Natural killer cell treated with Interleukin-12 subunit alpha and Interleukin-12 subunit beta and Interleukin-15 and Interleukin-18, amount 100 ng/mL, for 72 hours (primary cell): ENCODE measurements at regions not wholly inside any gene's neighbourhood (a gene's known extent, or its start where the extent isn't known, plus 50 kb on each side); places are given as distances from the start of the nearest gene placed in this dataset.
A peak's percentile ranks its signal among the peaks of the same experiment; 100 is the strongest.

Experiments
- ATAC-seq, 2 donors: fragments of 150-1000 bp; cut with Tn5 transposase in 1 of 2; sonication (Bioruptor Pico), chemical (Tn5 transposase) in 1 of 2; 2 replicates each; pipeline ENCODE4 v1.10.0; 2021
- DNase-seq: peaks from one replicate; pipeline ENCODE4 v3.0.0; 2022; ENCODE audit warnings: low spot score
- H3K27ac Mint-ChIP-seq, 2 donors: 1 replicate in 1 of 2; 2 replicates in 1 of 2; pipeline ENCODE4 v1.8.0; 2022; ENCODE audit warnings: mixed read lengths in 2 of 2, mild to moderate bottlenecking in 1 of 2, moderate library complexity in 1 of 2
- H3K27me3 Mint-ChIP-seq, 2 donors: 1 replicate in 1 of 2; 2 replicates in 1 of 2; pipeline ENCODE4 v1.8.0; 2022; ENCODE audit warnings: mixed read lengths in 2 of 2
- H3K36me3 Mint-ChIP-seq: one replicate; pipeline ENCODE4 v1.8.0; 2022; ENCODE audit warnings: mixed read lengths
- H3K4me1 Mint-ChIP-seq, 2 donors: 1 replicate in 1 of 2; 2 replicates in 1 of 2; pipeline ENCODE4 v1.8.0; 2022; ENCODE audit warnings: low read depth in 2 of 2, mixed read lengths in 2 of 2, mild to moderate bottlenecking in 1 of 2
- H3K4me3 Mint-ChIP-seq: one replicate; pipeline ENCODE4 v1.8.0; 2022; ENCODE audit warnings: mixed read lengths
- H3K9me3 Mint-ChIP-seq: 2 replicates; pipeline ENCODE4 v1.8.0; 2022; ENCODE audit warnings: mixed read lengths

GRCh38 chr2:193935114-193935513 is 1721.9 kb upstream of the SLC39A10 start:
- Mint-ChIP-seq H3K9me3 (peaks cover 8% of the 10 kb centered on the region), H3K36me3 (no peaks in the 10 kb centered on the region), H3K27ac (no peak overlapping the region), H3K4me3 (no peak overlapping the region), H3K27me3 (no peaks in the 10 kb centered on the region), H3K4me1 (no peaks in the 10 kb centered on the region)
- ATAC-seq = no peak
- no peak for DNase-seq

GRCh38 chr2:193929131-193929530 is 1727.9 kb upstream of the SLC39A10 start:
- H3K36me3 Mint-ChIP-seq = no peaks in the 10 kb centered on the region
- H3K4me3 Mint-ChIP-seq = no peak overlapping the region
- no peak for ATAC-seq
- H3K27ac Mint-ChIP-seq = no peak overlapping the region
- no peak for DNase-seq
- H3K27me3 Mint-ChIP-seq = no peaks in the 10 kb centered on the region
- no peaks in the 10 kb centered on the region for H3K4me1 Mint-ChIP-seq
- peaks cover 7% of the 10 kb centered on the region for H3K9me3 Mint-ChIP-seq

- Mint-ChIP-seq H3K9me3 (peaks cover 5% of the 10 kb centered on the region), H3K4me1 (no peaks in the 10 kb centered on the region), H3K27ac (no peak overlapping the region), H3K36me3 (no peaks in the 10 kb centered on the region), H3K4me3 (no peak overlapping the region), H3K27me3 (no peaks in the 10 kb centered on the region)
- DNase-seq (no peak), ATAC-seq (no peak)
Measured at GRCh38 chr2:193907561-193907960, 1712.8 kb upstream of the TMEFF2 start.

GRCh38 chr2:193900292-193900691 is 1705.6 kb upstream of the TMEFF2 start:
- ATAC-seq (no peak), DNase-seq (no peak)
- no peaks in the 10 kb centered on the region for H3K4me1 Mint-ChIP-seq
- peaks cover 9% of the 10 kb centered on the region for H3K9me3 Mint-ChIP-seq
- no peaks in the 10 kb centered on the region for H3K27me3 Mint-ChIP-seq
- no peak overlapping the region for H3K27ac Mint-ChIP-seq
- no peaks in the 10 kb centered on the region for H3K36me3 Mint-ChIP-seq
- H3K4me3 Mint-ChIP-seq = no peak overlapping the region

- Mint-ChIP-seq H3K36me3 (no peaks in the 10 kb centered on the region), H3K4me1 (no peaks in the 10 kb centered on the region), H3K9me3 (peaks cover 11% of the 10 kb centered on the region), H3K27ac (peak overlapping the region in 1 of 2 donors; percentile 53), H3K4me3 (peak overlapping the region; percentile 64), H3K27me3 (no peaks in the 10 kb centered on the region)
- ATAC-seq (peak; percentile 74 to 78), DNase-seq (no peak)
Measured at GRCh38 chr2:193895226-193895625, 1700.5 kb upstream of the TMEFF2 start.

GRCh38 chr2:193894081-193894480 is 1699.3 kb upstream of the TMEFF2 start:
- H3K27me3 Mint-ChIP-seq = no peaks in the 10 kb centered on the region
- no peaks in the 10 kb centered on the region for H3K4me1 Mint-ChIP-seq
- no peaks in the 10 kb centered on the region for H3K36me3 Mint-ChIP-seq
- ATAC-seq (peak in 1 of 2 donors; percentile 32), DNase-seq (no peak)
- no peak overlapping the region for H3K27ac Mint-ChIP-seq
- peaks cover 18% of the 10 kb centered on the region for H3K9me3 Mint-ChIP-seq
- no peak overlapping the region for H3K4me3 Mint-ChIP-seq

- no peak for DNase-seq
- Mint-ChIP-seq H3K9me3 (peaks cover 11% of the 10 kb centered on the region), H3K4me1 (no peaks in the 10 kb centered on the region), H3K4me3 (no peak overlapping the region), H3K27me3 (no peaks in the 10 kb centered on the region), H3K36me3 (no peaks in the 10 kb centered on the region), H3K27ac (peak overlapping the region in 1 of 2 donors; percentile 40)
- no peak for ATAC-seq
Measured at GRCh38 chr2:193891023-193891422, 1696.3 kb upstream of the TMEFF2 start.

GRCh38 chr2:193885419-193885818 is 1690.7 kb upstream of the TMEFF2 start:
- no peak for ATAC-seq
- DNase-seq = no peak
- no peak overlapping the region for H3K27ac Mint-ChIP-seq
- no peaks in the 10 kb centered on the region for H3K27me3 Mint-ChIP-seq
- H3K4me1 Mint-ChIP-seq = no peaks in the 10 kb centered on the region
- no peak overlapping the region for H3K4me3 Mint-ChIP-seq
- H3K36me3 Mint-ChIP-seq = no peaks in the 10 kb centered on the region
- H3K9me3 Mint-ChIP-seq = peaks cover 19% of the 10 kb centered on the region

- no peak overlapping the region for H3K27ac Mint-ChIP-seq
- H3K9me3 Mint-ChIP-seq = peaks cover 11% of the 10 kb centered on the region
- no peaks in the 10 kb centered on the region for H3K36me3 Mint-ChIP-seq
- no peak for ATAC-seq
- no peak overlapping the region for H3K4me3 Mint-ChIP-seq
- DNase-seq = no peak
- no peaks in the 10 kb centered on the region for H3K27me3 Mint-ChIP-seq
- no peaks in the 10 kb centered on the region for H3K4me1 Mint-ChIP-seq
Measured at GRCh38 chr2:193883820-193884219, 1689.1 kb upstream of the TMEFF2 start.

- Mint-ChIP-seq H3K27ac (no peak overlapping the region), H3K4me3 (no peak overlapping the region), H3K4me1 (no peaks in the 10 kb centered on the region), H3K27me3 (no peaks in the 10 kb centered on the region), H3K36me3 (no peaks in the 10 kb centered on the region), H3K9me3 (peaks cover 7% of the 10 kb centered on the region)
- ATAC-seq = no peak
- no peak for DNase-seq
Measured at GRCh38 chr2:193876980-193877379, 1682.2 kb upstream of the TMEFF2 start.

- ATAC-seq = no peak
- no peak overlapping the region for H3K27ac Mint-ChIP-seq
- no peak overlapping the region for H3K4me3 Mint-ChIP-seq
- no peaks in the 10 kb centered on the region for H3K4me1 Mint-ChIP-seq
- no peak for DNase-seq
- H3K27me3 Mint-ChIP-seq = no peaks in the 10 kb centered on the region
- peaks cover 4% of the 10 kb centered on the region for H3K9me3 Mint-ChIP-seq
- no peaks in the 10 kb centered on the region for H3K36me3 Mint-ChIP-seq
Measured at GRCh38 chr2:193869564-193869963, 1674.8 kb upstream of the TMEFF2 start.

GRCh38 chr2:193868833-193869232 is 1674.1 kb upstream of the TMEFF2 start:
- H3K9me3 Mint-ChIP-seq = peaks cover 4% of the 10 kb centered on the region
- H3K27me3 Mint-ChIP-seq = no peaks in the 10 kb centered on the region
- no peak for DNase-seq
- H3K27ac Mint-ChIP-seq = no peak overlapping the region
- no peak overlapping the region for H3K4me3 Mint-ChIP-seq
- no peaks in the 10 kb centered on the region for H3K4me1 Mint-ChIP-seq
- no peaks in the 10 kb centered on the region for H3K36me3 Mint-ChIP-seq
- peak in 1 of 2 donors; percentile 33 for ATAC-seq

GRCh38 chr2:193868132-193868531 is 1673.4 kb upstream of the TMEFF2 start:
- ATAC-seq = no peak
- H3K4me1 Mint-ChIP-seq = no peaks in the 10 kb centered on the region
- H3K9me3 Mint-ChIP-seq = no peaks in the 10 kb centered on the region

GRCh38 chr2:193867454-193867853 is 1672.7 kb upstream of the TMEFF2 start:
- DNase-seq (no peak), ATAC-seq (no peak)
- H3K4me3 Mint-ChIP-seq = no peak overlapping the region
- no peaks in the 10 kb centered on the region for H3K4me1 Mint-ChIP-seq
- no peaks in the 10 kb centered on the region for H3K27me3 Mint-ChIP-seq
- no peaks in the 10 kb centered on the region for H3K9me3 Mint-ChIP-seq
- no peak overlapping the region for H3K27ac Mint-ChIP-seq
- no peaks in the 10 kb centered on the region for H3K36me3 Mint-ChIP-seq

More at GRCh38 chr2:193868132-193868531, 1673.4 kb upstream of the TMEFF2 start:
- no peaks in the 10 kb centered on the region for H3K36me3 Mint-ChIP-seq
- no peaks in the 10 kb centered on the region for H3K27me3 Mint-ChIP-seq
- H3K4me3 Mint-ChIP-seq = no peak overlapping the region
- no peak for DNase-seq
- no peak overlapping the region for H3K27ac Mint-ChIP-seq

- no peak for DNase-seq
- Mint-ChIP-seq H3K4me1 (no peaks in the 10 kb centered on the region), H3K9me3 (peaks cover 3% of the 10 kb centered on the region), H3K27ac (no peak overlapping the region), H3K27me3 (no peaks in the 10 kb centered on the region), H3K36me3 (no peaks in the 10 kb centered on the region), H3K4me3 (no peak overlapping the region)
- no peak for ATAC-seq
Measured at GRCh38 chr2:193861557-193861956, 1666.8 kb upstream of the TMEFF2 start.
